ENCODE measurements at regions not wholly inside any gene's neighbourhood (a gene's known extent, or its start where the extent isn't known, plus 50 kb on each side); places are given as distances from the start of the nearest gene placed in this dataset.

- no peak for DNase-seq (ENCODE audit: low read depth)
Observed at GRCh38 chr5:2010940-2011339, 128.2 kb upstream of the IRX4 start.

DNA sequence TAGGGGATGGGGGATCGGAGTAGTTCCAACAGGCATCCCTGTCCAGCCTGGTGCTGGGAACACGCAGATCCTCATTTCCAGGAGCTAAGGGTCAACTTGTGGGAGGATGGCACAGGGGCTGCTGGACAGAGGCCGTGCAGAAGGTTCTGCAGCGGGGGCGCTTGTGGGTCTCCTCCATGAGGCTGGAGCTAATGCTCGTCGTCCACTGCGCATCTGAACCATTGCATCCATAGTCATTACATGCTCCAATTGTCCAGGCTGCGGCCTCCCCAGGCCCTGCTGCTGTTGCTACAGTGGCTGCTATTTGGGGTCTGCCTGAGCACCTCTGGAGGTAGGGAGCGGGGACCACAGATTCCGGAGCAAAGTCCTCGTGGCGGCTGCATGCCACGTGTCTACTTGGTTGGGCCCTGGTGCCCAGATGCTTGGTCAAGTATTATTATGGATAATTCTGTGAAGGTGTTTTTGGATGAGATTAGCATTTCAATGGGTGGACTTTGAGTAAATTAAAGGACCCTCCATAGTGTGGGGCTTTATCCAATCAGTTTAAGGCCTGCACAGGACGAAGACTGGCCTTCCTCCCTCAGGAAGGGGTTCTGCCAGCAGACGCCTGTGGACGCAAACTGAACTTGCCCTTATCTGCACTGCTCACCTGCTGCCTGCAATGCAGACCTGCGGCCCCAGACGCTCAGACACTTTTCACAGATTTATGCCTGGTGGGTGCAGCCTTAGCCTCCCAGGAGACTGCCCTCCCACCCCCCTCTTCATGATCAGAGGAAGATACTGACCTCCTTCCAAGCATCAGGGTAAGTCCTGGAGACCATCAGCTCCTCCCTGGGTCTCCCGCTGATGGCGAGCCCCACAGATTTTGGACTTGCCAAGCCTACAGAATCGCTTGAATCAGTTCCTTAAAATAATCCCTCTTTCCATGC lies 127.5 kb upstream of the IRX4 start:
- DNase-seq (ENCODE audit: low read depth): no peak

- DNase-seq (ENCODE audit: low read depth): no peak
Observed at GRCh38 chr5:2008851-2009629, 126.3 kb upstream of the IRX4 start.

DNA sequence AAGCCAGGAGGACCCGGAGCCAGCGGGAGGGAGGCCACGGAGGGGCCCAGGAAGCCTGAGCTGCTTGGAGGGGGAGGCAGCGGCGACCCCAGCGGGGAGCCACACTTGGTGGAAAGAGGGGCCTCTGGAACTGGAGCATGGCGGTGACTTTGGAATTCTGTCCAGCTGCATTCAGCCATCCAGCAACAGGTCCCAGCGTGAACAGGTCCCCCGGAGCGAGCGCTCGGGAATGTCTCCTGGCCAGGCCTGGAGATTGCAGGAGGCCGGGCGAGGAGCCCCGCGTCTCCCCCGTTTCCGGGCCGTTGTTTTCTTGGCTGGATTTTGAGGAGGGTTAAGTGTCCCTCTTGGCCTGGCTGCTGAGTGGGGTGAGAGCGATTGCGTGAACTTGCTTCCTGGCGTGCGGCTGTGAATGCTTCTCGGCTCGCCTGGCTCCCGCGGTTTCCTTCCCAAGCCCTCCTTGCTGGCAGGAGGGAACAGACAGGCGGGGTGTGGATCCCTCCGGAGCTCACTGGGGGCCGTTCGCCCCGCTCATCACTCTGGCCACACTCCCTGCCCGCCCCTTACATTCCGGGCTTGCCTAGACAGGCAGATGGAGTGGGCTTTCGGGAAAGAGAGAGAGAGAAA lies 125.3 kb upstream of the IRX4 start:
- no peak for DNase-seq (ENCODE audit: low read depth)

DNA sequence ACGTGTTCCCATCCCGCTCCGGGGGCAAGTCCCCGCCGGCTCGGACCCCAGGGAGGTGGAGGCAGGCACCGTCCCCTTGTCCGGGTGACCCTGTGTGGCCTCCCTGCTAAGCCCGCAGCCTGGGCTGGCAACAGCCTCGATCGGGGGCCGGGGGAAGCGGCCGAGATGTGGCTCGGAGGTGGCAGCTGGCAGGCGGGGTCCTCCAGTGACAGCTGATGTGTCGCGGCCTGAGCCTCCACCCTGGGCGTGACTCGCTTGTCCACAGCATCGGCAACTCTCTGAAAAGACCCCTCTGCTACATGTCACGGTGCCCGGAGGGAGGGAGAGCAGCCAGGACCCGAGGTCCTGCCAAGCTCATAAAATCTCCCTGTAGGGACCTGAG lies 124.8 kb upstream of the IRX4 start:
- no peak for DNase-seq (ENCODE audit: low read depth)

GRCh38 chr5:2006971-2007291 lies 124.2 kb upstream of the IRX4 start:
- no peak for DNase-seq (ENCODE audit: low read depth)

- DNase-seq (ENCODE audit: low read depth): no peak
Observed at GRCh38 chr5:2006193-2006970, 123.7 kb upstream of the IRX4 start.

DNA sequence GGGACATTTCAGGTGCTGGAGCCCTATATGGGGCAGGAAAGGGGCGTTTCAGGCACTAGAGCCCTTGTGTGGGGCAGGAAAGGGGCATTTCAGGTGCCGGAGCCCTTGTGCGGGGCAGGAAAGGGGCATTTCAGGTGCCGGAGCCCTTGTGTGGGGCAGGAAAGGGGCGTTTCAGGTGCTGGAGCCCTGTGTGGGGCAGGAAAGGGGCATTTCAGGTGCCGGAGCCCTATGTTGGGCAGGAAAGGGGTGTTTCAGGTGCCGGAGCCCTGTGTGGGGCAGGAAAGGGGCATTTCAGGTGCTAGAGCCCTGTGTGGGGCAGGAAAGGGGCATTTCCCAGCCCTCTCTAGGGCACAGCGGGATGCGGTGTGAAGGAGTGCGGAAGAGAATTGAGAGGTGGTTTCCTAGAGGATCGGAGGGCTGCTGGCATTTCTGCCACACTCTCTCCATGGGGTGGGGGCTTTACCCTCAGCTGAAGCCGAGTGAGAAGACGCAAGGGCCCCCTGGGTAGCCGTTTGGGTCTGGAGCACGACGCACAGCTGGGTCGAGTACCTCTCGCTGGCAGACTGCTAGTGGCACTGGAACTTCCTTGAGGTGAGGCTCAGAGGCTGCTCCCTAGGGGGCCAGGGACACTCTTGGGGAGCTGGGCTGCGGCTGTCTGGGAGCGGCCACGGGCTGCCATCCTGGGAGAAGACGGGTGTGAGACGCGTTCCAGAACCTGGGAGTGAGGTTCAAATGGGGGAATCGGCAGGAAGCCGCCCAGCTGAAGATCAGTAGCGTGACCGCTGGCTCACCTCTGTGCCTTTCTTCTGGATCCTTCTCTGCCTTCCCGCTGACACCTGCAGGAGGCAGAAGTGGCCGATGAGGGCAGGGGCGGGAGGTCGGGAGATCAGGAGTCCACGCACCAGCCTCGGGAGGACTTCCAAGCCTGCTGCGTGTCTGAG lies 122.6 kb upstream of the IRX4 start:
- DNase-seq (ENCODE audit: low read depth): no peak

- DNase-seq (ENCODE audit: low read depth): no peak
Observed at GRCh38 chr5:2003690-2004365, 121.1 kb upstream of the IRX4 start.

DNA sequence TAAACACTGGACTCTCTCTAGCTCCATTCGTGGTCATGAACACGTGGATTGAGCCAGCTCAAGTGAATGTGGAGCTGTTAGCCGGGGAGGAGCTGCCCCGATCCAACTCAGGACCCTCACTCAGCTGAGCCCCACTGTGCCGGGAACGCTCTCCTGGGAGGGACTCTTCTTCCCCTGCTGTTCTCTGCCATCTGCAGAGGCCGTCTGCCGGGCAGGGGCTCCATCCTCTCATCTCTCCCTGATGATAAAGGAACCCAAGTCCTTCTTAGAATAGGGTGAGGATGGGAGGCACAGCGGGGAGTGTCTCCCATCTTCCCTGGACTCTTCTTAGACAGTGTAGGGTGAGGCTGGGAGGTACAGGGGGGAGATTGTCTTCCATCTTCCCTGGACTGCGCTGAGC lies 120.5 kb upstream of the IRX4 start:
- no peak for DNase-seq (ENCODE audit: low read depth)

GRCh38 chr5:2001300-2001699 lies 118.6 kb upstream of the IRX4 start:
- DNase-seq (ENCODE audit: low read depth): no peak

- DNase-seq (ENCODE audit: low read depth): no peak
Observed at GRCh38 chr5:2000591-2000990, 117.9 kb upstream of the IRX4 start.

DNA sequence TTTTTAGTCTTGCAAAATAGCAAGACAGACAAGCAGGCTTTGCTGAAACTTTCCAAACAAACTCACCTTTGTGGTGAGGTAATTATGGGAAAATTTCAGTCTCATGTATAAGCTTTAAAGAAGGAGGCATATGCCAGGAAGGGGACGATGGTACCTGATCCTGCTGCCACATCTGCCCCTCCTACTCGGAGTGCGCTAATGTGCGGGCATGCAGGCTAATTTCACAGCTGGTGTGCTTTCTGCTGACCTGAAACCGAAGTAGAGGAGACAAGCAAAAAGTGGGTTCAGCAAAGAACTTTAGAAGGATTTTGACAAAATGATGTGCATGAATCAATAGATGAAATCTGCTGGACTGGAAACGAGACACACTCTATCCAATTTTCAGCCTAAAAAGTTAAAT lies 117.1 kb upstream of the IRX4 start:
- no peak for DNase-seq (ENCODE audit: low read depth)

GRCh38 chr5:1998716-1999317 lies 116.1 kb upstream of the IRX4 start:
- no peak for DNase-seq (ENCODE audit: low read depth)

DNA sequence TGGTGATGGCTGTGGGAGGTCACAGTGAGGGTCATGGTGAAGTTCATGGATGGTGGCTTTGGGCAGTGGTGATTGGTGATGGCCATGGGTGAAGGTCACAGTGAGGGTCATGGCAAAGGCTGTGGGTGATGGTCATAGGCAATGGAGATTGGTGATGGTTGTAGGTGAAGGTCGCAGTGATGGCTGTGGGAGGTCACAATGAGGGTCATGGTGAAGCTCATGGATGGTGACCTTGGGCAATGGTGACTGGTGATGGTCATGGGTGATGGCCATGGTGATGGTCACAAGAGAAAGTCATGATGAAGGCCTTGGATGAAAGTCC lies 115.6 kb upstream of the IRX4 start:
- DNase-seq (ENCODE audit: low read depth): no peak

GRCh38 chr5:1997640-1998347 lies 115.1 kb upstream of the IRX4 start:
- DNase-seq (ENCODE audit: low read depth): no peak

- DNase-seq (ENCODE audit: low read depth): no peak
Observed at GRCh38 chr5:1995491-1995890, 112.8 kb upstream of the IRX4 start.

- no peak for DNase-seq (ENCODE audit: low read depth)
Observed at GRCh38 chr5:1987471-1987870, 104.7 kb upstream of the IRX4 start.

DNA sequence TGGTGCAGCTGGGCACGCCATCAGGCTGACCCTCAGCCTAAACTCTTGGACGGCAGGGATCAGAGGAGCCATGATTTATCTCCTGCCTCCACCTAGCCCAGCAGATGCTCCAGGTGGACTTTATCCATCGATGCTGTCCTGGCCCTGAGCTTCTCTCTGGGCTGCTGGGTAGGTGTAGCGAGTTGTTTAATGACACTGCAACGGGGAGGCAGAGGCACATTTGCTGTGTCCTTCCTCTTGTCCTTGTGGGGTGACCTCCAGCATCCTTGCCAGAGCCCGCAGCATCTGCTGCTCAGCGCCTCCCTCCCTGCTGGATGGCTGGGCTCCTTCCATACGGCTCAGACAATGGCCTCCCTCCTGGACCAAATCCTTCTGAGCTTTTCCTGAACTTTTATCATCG lies 103.1 kb upstream of the IRX4 start:
- no peak for DNase-seq (ENCODE audit: low read depth)

All from fibroblast of gingiva (primary cell).